ENCODE measurements at regions not wholly inside any gene's neighbourhood (a gene's known extent, or its start where the extent isn't known, plus 50 kb on each side); places are given as distances from the start of the nearest gene placed in this dataset.

DNA sequence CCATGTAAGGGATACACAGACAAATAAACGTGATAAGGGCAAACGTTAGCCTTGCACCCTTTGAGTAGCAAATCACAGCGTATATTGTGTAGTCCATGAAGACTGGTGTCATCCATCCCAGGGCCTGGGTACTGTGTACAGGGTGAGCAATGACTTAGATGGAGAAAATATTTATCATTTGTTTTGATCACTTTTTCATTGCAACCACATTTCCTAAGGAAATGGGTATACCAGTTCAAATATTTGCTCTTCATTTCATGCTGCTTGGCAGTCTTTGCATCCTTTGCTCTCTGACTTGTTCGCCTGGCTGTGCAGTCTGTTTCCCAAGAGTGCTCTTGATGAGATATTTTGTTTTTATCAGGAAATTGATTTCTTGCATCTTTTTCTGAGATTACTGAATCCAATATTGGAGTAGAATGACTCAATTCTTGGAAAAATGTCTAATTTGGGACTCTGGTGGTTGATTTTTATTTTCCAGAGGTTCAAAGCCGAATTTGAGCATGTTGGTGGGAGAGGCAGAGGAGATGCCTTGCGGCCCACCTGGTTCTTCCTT, 424.6 kb upstream of the SEMA6D start:
- no peak for DNase-seq (ENCODE audit: low read depth in 2 of 2, low spot score in 1 of 2)

DNA sequence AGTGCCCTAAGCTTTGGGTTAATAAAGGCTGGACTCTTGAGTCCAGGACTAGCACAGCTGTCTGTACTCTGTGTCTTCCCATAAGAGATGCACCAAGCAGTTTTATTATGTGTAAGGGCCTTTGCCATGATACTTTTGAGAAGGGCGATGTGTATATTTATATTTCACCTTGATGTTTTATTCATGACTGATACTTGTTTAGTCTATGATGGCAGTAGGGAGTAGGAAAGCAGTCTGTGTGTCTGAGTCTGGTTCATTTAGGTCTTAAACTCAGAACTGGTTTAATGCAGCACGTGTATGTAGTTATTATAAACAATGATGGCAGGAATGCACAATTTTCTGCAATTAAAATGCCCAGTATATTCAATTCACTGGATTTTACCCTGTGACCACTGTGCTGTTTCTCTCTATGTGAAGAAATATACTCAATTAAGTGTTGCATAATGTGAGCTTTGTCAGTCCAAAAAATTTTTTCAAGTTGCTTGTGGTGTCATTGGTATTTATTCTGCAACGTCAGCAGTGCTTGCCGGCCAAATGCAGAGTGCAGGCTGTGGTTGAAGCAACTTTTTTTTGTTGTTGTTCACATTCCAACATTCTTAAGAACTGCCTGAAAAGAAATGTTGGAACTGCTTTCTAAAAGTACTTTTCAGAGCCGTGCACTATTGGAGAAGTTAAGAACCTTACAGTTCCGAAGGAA, 423.7 kb upstream of the SEMA6D start:
- DNase-seq (ENCODE audit: low read depth in 2 of 2, low spot score in 1 of 2) = no peak

DNA sequence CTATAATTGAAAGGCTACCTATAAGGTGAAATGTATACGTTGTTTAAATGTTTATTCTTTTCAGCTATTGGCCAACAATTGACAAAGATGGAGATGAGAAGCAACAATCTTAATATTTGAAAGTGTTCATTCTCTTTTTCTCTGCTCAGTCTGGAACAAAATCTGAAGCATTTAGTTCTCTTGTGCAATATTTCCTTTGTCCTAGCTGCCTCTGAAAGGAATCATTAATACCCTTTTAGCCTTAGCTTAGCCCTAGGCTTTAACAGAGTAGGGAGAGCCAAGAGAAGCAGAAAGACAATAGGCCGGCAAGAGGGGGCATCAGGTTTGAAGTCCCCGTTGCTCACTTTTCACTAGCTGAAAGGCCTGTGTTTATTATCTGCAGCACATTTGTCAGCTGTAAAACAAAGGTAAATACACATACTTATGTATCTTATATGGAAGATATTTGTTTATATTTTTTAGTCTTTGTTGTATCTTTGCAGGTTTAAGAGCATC, 422.5 kb upstream of the SEMA6D start:
- DNase-seq (ENCODE audit: low read depth in 2 of 2, low spot score in 1 of 2) = no peak

DNA sequence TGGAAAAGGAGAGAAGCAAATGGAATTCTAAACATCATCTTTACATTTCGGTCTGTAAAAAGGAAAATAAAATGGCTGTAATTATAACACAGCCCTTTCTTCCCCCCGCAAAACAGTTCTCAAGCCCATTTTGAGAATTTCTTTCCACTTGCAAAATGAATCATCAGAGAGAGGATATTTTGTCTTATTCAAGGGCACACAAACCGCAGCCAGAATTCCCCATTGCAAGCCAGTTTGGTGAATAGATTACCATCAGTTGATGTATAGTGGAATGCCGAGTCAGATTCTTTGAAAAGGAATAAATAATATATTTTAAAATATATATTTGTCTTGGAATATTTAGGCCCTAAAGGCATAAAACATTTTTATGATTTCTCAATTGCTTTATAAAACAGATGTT, 420.4 kb upstream of the SEMA6D start:
- no peak for DNase-seq (ENCODE audit: low read depth in 2 of 2, low spot score in 1 of 2)

DNA sequence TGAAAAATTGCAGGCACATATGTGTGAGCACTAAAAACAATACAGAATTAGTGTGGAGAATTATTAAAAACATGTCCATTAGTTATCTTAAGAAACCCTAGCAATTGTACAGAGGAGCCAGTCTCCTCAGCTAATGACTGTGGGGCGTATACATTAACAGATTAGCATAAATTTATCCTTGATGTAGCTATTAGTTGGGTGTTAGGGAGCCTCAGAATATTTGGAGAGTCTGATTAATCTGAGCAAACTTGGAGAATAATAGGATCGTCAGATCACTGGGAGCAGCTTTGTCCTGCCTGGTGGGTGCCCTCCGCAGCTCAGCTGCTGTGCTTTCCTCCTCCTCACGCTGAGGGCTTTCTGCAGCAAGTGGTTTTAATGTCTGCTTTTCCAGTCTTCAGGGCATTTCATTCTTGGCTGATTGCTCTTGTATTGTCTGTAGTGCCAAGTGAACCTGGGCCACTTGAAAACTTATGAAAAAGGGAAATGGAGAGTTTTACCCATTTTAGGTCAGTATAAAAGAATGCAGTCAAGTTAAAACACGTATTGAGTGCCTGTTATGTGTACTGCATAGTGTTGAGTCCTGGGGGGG, 417.4 kb upstream of the SEMA6D start:
- no peak for DNase-seq (ENCODE audit: low read depth in 2 of 2, low spot score in 1 of 2)

DNA sequence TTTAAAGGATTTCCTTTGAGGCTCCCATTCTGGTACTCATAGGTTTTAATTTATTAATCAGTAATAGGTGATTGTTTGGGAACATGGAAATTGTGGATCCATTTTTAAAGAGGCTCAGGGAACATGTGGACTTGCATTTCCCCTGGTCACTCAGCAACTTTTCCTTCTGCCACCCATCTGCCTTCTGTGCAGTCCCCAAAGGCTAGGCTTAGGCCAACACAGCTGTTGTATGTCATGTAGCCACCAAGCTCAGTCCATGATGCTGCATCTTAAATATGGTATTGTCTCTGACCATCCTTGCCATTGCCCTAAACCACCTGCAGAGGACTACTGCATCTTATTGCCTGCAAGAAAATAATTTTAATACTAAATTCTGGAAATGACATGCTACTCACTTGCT, 416.7 kb upstream of the SEMA6D start:
- DNase-seq (ENCODE audit: low read depth in 2 of 2, low spot score in 1 of 2) = no peak

DNA sequence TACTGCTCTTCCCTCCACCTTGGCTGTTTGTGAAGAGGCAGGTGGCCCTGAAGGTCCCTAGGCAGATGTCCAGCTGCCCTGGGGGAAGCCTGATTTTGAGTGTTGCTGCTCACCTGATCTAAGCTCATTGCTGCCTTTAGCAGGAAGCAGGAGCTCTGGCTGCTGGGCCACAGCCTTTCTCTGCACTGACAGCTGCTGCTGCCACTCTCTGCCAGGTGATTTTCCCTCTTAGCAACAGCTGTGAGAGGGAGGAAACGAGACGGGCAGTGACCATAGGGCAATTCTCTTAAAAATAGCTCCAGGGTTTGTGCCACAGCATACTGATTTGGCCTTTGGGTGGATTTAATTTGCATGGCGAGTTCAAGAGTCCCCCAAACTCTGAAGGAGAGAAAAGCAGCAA, 415.8 kb upstream of the SEMA6D start:
- DNase-seq (ENCODE audit: low read depth in 2 of 2, low spot score in 1 of 2) = no peak

DNA sequence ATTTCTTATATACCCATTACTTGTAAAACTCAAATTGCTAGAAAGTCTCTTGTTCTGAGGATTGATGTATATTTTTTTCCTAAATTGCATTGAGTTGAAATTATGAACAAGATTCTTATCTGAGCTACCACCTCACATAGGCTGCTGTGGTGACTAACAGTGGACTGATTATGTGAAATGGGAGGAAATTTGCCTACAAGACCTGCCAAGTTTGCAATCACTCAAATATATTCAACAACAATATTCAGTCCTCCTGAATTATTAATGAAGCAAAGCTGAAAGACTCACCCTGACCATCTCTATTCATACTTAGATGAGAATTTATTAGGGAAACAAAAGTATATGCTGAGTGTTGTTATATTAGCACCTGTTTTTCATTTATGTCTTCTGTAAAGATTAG, 412.6 kb upstream of the SEMA6D start:
- DNase-seq (ENCODE audit: low read depth in 2 of 2, low spot score in 1 of 2) = no peak

DNA sequence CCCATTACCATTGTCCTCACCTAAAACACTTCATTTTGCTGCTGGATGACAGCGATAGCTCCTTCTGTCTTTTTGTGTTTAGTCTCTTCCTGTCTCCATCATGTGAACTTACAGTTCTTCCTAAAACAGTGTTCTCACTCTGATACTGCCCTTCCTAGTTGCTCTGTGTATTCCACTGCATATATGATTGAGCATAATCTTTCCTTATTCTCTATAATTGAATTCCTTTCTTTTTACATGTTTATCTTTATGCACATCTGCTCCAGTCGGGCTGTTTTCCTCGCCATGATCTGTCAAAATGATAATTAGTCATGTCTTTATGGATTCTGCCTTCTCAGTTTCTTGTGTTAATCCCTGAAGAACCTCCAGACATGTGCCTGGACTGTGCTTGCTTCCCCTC, 405.1 kb upstream of the SEMA6D start:
- DNase-seq (ENCODE audit: low read depth in 2 of 2, low spot score in 1 of 2) = no peak

DNA sequence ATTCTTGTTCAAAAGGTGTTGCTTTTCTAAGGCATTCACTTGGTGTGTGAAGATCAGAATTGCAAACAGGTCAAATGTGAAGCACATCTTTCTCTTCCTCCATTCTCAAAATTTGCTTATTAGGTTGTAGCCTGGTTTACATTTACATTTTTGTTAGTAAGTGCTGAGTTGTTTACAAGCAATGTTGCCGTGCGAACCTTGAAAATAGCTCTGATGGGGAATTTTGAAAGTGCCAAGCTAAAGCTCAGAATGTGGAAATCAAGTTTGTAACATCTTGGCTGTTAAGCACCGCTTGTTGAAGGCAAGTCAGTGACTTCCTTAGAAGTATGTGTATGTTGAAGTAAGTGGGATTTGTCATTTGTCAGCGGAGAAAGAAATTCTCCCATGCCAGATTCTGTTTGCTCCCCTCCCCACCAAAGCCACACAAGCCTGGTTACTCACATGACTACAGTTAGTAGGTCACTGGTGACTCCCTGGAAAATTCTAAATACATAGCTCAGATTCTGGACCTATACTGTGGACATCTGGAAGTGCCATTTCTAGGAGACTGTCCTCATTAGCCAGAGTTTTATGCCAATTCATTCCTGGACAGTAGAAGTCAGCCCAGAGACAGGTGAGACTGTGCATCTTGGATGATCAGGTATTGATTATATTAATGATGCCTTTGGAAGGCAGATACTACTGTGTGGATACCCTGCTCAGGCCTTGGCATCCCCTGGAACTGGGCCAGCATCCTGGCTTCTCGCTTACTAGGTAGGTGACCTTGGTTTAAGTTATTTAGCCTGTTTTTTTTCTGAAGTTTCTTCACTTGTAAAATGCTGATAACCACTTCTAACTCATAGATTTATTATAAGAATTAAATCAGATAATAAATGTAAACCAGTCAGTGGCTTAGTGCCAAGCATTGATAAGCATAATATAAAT, 390.6 kb upstream of the SEMA6D start:
- DNase-seq (ENCODE audit: low read depth in 2 of 2, low spot score in 1 of 2) = no peak

DNA sequence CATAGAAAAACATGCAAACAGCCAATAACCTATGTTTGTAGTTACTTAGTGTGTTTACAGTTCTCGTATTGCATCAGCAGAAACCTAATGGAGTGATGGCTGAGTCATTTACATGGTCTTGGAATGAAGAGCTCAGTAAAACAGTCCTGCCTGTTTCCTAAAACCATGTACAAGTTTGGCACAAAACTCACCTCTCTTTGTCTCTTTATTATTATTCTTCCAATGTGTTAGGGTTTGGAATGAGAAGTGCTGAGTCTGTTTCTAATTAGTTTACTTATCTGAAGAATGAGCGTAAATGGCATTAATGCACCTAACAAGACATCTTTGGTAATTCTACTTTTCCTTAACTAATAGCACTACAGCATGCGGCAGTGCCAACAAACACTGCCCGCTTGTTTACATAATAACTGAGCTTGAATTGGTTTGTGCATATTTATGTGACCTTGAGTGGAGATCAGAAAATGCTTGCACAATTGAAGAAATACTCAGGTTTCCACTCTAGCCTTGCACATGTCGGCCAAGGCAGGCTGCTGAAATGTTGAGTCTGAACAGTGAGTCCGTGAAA, 385.4 kb upstream of the SEMA6D start:
- DNase-seq (ENCODE audit: low read depth in 2 of 2, low spot score in 1 of 2) = no peak

DNA sequence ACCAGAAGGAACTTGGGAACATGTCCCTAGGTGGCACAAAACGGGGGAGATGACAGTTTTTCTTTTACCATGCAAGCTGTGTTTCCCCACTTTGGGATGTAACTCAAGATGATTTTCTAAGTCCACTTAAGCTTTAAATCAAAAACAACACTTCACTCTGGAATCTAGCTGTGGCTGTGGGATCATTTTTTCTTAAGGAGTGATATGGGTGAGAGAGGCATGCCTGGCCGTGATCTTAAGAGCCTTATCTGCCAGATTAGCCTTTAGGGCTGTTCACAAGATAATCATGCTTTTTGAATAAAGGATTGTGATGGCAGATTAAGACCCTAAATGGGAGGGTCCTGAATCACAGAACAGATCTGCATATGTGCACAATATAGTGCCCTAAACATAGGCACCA, 384.8 kb upstream of the SEMA6D start:
- DNase-seq (ENCODE audit: low read depth in 2 of 2, low spot score in 1 of 2) = no peak

DNA sequence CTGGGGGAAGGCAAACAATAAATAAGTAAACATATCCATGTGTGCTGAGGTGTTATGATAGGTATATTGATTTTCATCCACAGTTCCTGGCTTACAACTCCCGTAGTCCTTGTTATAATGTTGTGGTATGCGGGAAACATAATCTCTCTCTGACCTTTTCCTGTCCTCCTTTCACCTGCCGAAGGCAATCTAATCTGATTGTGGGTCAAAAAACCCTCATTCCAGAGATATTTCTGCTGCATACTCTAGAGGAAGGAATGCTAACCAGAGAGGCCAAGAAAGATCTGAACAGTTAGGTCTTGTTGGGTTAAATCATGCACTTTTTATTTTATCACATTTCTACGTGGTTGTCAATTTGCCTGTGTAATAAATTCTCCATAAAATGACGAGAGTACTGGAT, 383.6 kb upstream of the SEMA6D start:
- no peak for DNase-seq (ENCODE audit: low read depth in 2 of 2, low spot score in 1 of 2)

DNA sequence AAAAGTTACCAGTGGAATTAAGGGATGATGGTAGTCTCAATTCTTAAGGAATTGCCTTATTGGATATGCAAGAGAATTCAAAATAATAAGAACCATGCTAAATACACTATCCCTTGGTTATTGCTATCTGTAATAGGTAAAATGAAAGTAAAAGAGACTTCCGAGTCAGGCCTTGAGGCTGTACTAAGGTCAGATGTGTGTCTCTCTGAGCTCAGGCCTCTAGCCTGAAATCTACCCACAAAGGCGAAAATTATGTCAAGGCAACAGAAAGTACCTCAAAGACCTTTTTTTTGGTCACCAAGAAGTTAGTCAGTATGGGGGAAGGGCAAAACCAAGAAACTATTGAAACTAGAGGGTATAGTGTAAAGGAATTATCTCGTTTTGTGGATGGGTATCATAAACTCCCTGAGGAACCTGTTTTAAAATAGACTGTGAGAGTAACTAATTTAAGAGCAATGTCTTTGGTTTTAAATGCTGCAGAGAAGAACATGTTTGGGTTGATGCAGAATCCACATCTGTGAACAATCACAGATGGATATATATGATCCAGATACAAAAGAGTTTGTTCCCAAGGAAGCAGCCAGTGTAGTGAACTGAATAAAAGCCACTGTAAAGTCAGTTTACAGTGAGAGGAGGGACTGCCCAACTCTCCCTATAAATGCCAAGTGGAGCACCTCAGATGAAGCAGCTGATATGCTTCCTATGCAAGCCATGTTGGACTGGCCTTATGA, 382.3 kb upstream of the SEMA6D start:
- no peak for DNase-seq (ENCODE audit: low read depth in 2 of 2, low spot score in 1 of 2)

DNA sequence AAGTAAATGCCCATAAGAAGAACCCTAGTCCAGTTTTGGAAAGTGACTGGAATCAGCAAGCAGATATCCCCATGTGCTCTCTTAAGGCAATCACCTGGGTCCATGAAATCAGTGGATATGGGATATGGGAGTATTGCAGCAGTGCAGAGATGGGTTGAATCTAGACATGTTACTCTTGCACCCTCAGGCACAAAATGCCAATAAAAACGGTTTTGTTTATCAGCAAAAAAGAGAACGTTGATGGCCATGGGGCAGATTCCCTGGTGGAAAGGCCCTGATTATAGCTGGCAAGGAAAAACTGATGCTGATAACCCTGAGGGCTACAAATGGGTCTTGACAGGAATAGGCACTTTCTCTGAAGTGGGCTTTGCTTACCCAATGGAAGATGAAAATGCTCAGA, 380.2 kb upstream of the SEMA6D start:
- no peak for DNase-seq (ENCODE audit: low read depth in 2 of 2, low spot score in 1 of 2)

DNA sequence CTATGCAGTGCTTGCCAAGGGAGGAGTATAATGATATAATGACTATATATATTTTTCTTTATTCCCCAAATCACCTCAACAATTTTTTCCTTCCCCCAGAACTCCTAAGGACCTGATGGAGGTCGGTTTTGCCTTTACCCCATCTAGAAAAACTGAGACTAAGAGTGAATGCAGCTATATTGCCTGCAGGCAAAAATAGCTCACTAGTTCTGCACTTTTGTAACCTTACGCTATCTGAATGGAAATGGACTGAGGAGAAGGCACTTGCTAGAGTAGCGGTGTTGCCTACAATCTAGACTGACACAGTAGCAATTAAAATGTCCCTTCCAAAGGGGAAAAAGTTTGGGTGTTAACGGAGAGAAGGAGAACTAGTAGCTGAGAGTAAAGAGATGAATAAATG, 379.5 kb upstream of the SEMA6D start:
- DNase-seq (ENCODE audit: low read depth in 2 of 2, low spot score in 1 of 2) = no peak

DNA sequence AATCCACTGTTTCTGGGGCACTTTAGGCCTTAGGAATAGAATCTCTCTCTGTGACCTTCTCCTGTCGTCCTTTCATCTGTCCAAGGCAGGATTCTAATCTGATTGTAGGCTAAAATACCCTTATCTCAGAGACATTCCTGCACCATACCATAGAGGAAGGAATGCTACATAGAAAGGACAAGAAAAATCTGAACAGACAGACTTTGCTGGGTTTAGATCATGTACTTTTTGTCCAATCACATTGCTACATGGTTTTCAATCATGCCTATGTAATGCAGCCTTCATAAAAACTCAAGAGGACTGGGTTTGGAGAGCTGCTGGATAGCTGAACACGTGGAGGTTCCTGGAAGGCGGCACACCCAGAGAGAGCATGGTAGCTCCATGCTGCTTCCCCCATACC, 378.5 kb upstream of the SEMA6D start:
- DNase-seq (ENCODE audit: low read depth in 2 of 2, low spot score in 1 of 2) = no peak

DNA sequence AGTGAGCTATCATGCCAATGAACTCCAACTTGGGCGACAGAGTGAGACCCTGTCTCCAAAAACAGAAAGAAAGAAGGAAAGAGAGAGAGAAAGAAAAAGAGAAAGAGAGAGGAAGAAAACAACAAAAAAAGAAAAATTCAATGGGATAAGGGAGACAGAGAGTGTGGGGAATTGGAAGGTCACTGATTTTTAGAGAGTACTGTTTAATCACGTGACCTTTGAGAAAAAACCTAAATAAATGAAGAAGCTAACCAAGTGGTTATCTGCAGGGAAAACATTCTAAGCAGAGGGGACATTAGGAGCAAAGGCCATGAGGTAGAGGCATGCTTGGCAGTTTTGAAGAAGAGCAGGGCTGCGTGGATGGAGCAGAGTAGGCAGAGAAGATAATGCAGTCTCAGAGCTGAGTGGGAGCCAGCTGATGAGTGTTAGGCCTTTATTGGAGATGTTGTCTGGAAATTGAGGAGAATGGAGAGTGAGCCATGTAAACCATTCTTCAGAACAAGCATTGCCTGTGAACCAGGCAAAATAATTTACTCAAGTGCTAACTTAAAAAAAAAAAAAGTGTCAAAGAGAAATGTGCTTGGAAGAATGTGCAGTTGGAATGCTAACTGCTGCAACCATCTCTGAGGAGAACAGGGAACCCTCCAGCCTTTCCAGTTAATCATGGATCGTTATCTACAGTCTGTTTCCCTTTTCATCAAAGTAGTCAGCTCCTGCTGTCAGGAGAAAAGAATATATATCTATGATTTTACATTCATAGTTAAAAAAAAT, 377.3 kb upstream of the SEMA6D start:
- DNase-seq (ENCODE audit: low read depth in 2 of 2, low spot score in 1 of 2) = no peak

DNA sequence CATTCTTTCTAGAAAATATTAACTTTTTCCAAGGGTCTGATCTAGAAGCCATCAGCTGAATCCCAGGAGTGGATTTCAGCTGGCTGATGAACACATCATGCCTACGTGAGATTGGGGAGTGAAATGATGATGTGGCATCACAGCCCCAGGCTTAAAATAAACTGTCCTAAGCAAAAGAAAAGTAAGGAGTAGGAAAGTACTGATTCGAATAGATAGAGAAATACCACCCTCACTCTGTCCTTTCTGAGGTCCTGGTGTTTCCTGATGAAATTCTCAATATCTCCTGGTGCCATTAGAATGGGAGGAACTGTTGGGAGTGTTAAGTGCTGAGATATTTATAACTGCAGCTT, 376.8 kb upstream of the SEMA6D start:
- no peak for DNase-seq (ENCODE audit: low read depth in 2 of 2, low spot score in 1 of 2)

DNA sequence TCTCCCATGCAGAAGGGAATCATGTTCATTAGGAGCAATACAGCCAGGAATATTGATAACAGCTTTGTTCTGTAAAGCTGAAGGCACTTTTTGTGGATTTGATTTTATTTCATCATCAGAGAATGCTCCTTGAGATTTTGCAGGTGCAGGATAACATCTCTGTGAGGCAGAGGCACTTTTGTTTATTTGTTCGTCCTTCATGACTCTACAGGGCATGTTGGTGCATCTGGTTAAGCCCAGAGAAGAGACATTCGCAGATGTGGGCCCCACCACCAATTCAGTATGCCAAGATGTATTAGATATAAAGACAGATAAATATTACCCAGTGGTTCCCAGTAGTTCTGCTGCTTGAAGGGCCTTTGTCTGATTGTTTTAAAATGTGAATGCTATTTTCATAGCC, 368.1 kb upstream of the SEMA6D start:
- DNase-seq (ENCODE audit: low read depth in 2 of 2, low spot score in 1 of 2) = no peak
